Cerebellar nuclear complex (tissue), 1 donor: ENCODE measurements at regions not wholly inside any gene's neighbourhood (a gene's known extent, or its start where the extent isn't known, plus 50 kb on each side); places are given as distances from the start of the nearest gene placed in this dataset.
"Not testable (repeated sequence)": the region's sequence is repeated elsewhere in the genome, so short reads cannot be mapped to it uniquely, and the experiment has no call there.

ENCODE experiments used
- DNase-seq, 2 experiments: peaks; one replicate each; lab custom pipeline; 2025; lab: John Stamatoyannopoulos, UW

DNA sequence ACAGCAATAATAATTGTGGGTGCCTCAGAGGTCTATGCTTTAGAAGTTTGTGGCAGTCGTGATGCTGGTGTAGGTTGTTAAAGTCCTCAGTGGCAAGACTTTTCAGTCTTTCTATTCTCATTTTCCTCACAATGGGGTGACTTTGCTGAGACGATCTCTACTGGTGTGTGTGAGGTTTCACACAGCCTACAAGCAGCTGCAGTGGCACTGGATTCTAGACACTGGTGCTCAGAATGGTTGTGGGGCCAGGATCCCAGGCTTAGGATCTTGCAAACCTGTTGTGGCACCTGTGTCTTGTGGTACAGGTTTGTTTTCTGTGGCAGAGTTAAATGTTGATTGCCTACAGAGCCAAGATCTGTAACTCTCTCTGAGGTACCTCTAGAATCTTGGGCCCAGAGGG, 581.2 kb downstream of the PTPRC start:
- DNase-seq = no peak

DNA sequence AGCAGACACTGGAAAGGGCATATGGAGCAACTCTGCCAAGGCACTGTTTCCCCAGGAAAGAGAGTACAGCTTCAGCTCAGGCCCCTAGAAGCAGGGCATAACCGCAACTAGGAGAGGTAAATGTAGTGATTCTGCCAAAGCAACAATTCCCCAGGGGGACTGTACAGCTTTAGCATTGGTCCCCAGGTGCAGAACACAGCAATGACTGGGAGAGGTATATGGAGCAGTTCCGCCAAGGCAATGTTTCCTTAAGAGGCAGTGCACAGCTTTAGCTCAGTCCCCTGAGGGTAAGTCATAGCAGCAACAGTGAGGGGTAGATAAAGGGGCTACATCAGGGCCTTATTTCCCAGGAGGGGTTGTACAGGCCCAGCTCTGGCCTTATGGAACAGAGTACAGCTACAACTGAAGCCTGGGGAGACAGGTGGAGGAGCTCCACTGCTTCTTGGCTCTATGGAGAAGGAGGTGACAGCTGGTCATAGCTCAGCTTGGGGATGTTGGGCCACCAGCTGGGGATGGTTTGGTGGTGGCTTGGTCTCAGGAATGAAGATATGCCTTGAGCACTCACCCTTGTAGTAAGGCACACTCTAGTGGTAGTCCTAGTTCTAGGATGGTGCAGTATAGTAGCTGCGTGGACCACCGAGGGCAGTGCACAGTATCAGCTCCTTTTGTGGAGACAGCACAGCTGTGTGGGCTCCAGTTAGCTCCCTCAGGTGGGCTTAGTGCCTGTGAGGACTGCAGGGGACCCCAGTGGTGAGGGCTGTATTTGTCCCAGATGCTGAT, 582.7 kb downstream of the PTPRC start:
- DNase-seq = no peak

DNA sequence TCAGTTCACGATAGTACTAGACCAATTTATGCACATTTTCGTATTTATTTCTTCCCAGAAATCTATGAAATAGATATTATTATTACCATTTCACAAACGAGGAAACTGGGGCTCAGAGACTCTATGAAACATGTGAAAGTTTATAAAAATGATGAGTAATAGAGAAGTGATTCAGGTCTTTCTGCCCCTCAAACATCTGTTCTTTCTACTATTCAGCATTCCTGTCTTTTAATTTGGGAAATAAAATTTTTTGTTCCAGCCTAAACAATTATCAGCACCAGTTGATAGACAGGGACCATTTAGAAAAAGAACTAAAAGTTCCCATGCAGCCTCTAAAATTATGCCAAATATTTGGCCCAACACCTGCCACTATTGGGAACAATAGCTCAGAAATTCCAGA, 585.1 kb downstream of the PTPRC start:
- no peak for DNase-seq

DNA sequence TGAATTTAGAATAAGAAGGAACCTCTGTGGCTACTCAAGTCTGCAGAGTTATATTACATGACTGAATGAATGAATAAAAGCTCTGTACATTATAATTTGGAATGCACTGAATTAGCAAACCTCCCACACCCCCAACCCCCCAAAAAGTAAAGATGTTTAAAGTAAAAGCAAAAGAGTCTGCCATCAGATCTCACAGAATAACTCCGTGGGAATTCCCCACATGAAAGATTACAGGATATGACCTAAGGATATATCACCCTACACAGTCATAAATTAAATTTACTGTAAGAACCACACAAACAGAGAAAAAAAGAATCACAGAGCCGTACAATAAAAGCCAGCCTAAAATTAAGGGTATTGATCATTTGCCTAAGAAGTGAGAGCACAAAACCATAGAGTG, 587.3 kb downstream of the PTPRC start:
- DNase-seq = no peak

DNA sequence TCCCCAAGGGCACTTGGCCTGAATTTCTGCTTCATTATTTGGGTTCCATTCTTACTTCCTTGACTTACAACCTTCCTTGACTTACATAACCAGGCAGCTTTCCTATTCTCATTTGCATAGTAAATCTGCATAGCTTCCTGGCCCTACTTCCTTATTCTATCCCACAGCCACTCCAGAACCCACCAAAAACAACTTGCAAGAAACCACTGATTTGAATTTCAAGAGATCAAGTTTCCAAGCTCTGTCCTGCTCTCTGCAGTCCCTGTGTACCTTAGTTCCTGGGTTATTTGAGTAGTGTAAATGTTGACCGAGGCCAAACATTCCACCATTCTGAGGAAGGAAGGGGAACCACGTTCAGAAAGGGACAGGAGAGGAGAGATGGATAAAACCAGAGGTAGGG, 603.3 kb downstream of the PTPRC start:
- DNase-seq = no peak

DNA sequence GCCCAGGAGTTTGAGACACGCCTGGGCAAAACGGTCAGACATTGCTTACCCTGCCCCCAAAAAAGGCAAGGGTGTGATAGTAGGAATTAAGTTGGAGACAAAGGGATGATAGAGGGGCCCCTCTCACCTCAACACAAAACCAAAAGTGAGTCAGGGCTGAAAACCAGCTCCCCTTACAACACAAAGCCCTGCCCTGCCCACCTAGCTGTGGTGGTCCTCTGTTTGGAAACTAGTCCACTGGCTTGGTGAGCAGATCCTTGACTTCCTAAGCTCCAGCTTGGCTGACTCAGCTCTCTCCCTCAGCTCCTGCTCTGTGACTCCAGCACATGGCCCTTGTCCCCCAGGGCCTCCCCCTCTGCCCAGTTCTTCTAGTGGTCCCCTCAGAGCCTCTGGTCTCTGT, 603.8 kb downstream of the PTPRC start:
- no peak for DNase-seq

DNA sequence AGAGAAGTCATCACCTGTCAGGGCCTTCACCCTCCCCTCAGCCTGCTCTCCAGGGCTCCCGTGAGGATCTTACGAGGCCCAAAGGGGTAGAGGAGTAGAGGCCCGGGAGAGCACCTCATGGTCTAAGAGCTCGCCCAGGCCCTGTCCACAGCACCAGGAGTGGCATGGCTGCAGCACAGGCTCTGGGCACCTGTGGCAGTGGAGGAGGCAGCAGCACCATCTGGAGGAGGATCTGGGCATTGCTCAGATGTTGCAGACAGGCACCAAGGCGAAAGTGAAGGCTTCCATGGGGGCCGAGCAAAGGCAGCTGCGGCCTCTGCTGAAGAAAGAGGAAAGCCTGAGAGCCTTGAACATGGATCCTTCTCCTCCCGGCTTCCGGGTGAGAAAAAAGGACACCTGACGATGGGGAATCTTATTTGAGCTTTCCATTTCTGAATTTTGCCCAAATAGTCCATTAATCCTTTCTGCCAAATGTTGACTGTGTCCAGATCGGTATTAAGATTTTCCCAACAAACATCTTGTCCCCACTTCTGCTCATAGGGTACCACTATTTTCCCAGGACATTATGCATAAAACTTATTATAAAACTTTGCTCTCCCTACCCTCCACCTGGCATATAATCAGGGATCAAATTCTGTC, 604.7 kb downstream of the PTPRC start:
- DNase-seq = no peak

DNA sequence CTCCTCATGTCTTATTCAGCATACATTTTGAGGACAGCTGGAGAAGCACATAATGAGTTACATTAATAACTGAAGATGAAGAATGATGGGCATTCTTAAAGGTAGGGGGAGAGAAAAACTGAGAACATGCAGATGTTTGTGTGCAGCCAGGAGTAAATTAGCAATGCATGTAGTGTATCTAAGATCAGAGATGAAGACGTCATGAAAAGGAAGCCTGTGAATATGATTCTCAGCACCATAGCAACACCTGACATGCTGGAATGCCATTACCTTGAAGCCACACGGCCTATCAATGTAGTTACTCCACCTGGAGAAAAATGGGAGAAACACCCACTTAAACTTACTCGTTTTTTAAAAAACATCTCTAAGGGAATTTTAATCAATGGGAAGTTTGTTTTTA, 607.1 kb downstream of the PTPRC start:
- no peak for DNase-seq

DNA sequence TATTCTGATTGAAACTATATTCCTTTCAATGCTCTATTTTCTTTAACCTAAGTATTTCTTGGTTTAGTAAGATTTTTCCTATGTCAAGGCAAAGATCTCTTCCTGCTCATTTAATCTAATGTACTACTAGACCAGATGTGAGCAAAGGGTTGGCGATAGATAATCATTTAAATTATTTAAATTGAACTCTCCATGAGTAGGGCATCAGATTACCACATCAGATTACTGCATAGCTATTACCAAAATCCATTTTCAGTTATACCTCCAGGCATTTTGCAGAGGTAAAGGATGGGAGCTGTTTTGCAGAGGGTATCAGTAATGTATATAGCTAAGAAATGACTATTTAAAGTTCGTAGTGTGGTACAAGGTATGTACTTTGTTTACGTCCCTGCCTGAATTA, 607.9 kb downstream of the PTPRC start:
- no peak for DNase-seq

DNA sequence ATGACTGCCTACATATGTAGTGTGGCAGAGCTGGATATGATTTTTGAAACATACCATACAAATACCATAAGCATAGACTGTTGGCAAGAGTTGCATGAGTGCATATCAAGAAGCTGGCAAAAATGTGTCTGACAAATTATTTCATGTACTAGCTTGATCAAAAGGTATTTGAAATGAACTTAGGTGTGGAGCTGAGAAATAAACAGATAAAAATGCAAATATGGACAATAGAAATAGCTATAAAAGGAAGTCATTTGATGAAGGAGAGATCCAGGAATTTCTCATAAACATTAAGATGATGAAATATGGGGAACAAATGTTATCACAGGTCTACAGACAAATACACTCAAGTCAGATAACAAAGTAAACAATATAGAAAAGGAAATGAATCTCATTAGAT, 609.1 kb downstream of the PTPRC start:
- no peak for DNase-seq

DNA sequence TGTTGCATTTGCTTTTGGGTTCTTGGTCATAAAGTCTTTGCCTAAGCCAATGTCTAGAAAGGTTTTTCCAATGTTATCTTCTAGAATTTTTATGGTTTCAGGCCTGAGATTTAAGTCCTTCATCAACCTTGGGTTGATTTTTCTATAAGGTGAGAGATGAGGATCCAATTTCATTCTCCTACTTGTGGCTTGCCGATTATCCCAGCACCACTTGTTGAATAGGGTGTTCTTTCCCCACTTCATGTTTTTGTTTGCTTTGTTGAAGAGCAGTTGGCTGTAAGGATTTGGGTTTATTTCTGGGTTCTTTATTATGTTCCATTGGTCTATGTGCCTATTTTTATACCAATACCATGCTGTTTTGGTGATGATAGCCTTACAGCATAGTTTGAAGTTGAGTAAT, 615.2 kb downstream of the PTPRC start:
- DNase-seq = not testable (repeated sequence)

DNA sequence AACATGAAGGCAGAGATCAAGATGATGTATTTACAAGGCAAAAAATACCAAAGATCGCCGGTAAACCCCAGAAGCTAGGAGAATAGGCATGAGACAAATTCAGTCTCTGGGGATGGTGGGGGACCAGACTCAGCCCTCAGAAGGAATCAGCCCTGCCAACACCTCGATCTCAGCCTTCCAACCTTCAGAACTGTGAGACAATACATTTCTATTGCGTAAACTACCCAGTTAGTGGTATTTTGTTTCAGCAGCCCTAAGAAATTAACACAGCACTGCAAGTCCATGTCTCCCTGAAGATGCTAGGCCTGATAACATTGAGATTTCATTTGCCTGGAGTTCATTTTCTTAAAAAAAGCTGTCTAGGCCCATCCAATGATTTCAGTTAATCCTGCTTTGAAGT, 622.5 kb downstream of the PTPRC start:
- DNase-seq = no peak

DNA sequence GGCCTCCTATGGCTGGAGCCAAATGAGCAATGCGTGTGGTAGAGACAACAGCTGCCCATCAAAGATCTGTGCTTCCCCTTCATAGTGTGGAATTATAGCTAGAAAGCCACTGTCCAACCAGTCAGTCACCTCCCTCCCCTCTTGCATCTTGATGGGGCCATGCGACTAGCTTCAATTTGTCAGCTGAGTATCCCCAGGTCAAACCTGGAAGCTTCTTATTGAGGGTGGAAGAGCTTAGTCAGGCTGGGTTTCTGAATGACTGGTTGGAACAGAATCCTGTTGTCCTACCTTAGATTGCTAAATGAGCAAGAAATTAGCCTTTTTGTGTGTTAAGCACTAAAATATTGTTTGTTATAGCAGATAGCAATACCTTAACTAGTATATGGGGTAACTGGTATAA, 625.4 kb downstream of the PTPRC start:
- DNase-seq = no peak

DNA sequence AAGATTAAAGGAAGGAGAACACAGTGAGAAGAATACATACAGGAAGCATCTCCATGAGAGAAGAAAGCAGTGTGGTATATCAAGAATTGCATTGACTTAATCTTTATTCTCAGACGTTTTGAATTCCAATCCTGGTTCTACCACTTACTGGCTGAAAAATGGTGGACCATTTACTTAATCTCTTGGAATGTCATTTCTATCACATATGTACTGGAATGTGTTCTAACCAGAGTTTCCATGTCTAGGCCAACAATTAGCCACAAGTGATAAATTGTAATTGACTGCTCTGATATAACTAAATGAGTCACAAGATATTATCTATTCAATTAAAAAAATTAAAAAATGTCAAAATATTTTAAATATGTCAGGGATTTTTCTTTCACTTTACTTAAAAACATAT, 626.1 kb downstream of the PTPRC start:
- DNase-seq = no peak

DNA sequence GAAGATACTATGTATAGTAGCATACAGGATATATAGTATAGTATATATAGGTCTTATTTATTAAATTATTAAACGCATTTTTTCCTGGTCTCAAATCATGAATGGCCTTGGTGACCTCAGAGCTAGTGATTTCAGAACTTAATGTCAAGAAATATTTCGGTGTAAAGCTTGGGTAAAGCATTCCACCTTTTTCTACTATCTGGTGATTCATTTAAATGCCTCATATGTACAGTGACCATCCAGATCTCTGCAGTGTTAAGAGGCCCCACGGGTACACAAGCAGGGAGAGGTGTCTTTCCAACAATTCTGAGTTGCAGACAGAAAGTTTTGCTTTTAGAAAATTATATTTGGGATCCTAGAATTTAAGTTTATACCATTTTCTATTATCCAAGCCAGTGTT, 626.5 kb downstream of the PTPRC start:
- DNase-seq = no peak

DNA sequence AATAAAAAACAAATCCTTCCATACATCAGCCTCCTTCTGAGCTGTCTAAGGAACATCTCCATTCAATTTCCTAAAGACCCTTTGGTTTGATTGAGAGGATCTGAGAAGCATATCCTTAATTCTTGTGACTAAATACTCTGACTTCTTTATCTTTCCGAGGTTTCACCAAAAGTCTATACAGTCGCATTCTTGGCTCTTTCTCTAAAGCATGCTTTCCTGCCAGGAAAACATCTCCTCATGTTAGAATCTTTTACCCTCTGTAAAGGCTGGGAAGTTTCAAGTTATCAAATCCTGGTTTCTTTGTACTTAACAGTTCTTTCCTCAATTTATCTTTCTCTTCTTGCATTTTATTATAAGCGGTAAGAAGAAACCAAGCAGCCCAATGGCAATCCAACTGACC, 630.4 kb downstream of the PTPRC start:
- no peak for DNase-seq

DNA sequence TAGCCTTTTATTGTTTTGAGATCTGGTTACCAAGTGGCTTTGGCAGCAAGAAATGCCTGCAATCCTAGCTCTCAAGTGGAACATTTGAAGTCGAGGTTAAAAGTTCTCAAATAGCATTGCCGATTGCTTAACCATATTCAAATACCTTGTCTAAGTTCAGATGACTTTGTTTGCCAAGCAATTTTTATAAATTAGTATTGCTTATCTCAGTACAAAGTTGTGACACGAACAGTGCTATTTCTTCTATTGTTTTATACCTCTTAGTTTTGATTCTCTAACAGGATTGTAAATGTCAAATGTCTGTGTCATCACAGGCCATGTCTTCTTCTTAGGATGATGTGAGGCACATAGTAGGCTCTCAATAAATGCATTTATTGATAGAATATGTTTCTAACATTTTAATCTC, 633.3 kb downstream of the PTPRC start:
- DNase-seq = no peak

DNA sequence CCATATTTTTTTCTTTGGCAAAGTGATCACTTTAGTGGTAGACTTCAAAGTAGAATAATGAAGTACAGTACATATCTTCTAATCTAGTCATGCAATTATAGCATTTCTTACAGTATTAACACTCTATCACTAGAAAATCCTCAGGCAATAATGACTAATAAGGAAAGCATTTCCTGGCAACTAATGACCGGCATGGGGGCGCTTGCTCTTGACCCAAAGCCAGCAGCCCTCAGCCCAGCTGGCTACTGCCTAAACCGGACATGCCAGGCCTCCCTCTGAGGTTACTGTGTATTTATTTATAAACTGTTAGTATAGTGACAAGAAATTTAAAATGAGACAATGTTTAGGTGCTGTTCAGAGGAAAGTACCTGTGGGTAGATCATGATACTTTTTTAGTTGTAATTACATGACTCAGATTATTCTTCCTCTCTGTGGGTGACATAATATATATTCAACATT, 633.8 kb downstream of the PTPRC start:
- DNase-seq = peak in 1 of 2 experiments; percentile 1

DNA sequence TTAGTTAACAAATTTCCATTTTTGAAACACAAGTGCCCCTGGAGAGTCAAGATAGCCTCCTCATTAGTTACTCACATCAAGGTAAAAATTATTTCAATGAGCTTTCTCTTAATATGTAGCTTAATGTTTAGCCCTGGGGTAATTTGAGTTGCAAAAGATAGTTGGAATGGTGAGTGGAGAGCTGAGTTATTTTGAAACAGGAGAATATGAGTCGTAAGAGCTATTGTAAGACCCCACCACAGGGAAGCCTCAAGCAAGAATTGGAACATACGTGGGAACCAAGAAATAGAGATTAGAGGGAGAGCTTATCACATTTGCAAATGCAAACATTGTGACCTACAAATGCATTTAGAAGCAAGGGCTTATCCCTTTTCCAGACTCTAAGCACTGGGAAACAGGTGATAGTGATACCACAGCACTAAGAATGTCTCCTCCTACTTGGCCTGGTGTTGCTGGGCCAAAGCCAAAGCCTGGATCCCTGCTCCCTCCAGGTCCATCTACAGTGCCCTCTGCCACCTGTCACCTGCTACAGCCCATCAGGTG, 635.1 kb downstream of the PTPRC start:
- peak; percentile 57 to 79 for DNase-seq

DNA sequence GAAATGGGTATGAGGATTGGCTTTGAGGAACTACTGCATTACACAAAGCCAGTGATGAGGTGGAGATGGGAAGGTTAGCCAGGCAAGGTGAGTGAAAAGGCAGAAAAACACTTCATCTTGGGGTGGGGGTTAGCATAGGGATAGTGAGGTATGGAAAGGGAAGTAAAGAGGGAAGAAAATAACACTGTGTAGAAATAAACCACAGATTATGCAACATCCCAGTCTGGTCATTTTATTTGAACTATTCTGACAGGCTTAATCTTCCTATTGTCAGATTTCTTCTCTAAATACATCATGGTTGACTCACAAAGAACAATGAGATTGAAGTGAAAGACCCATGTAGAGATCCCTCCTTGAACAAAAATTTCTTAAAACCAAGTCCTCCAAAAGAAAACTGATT, 640.2 kb downstream of the PTPRC start:
- no peak for DNase-seq

DNA sequence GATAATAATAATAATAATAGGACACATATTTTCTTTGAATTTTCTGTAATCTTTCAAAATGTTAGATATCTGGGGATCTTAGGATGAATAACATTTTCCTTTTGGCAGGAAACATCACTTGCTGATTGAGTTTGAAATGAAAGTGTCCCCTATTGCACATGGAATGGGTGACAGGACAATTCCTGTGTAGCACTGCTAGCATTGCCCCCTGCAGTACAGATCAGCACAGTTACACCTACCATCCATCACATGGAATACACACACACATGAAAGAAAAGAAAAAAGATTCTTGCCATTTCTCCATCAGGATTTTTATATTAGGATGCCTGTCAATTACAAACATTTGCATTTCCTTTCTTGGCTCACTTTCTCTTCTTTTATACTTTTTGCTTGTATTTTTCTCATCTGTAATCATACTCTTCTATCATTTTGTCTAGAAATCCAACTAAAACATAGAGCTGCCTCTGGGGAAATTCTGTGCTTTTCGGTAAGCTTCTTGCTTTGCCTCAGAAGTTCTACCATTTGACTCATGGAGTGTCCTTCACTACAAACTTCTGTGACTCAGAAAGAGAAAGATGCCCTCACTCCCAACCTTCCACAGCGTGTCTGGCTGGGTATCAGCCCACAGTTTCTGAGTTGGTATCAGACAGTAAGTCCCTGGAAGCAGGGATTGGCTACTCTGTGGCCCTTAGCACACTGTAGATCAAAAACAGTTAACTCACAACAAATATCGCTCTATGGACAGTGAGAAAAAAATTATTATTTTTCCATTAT, 641.2 kb downstream of the PTPRC start:
- DNase-seq = no peak

DNA sequence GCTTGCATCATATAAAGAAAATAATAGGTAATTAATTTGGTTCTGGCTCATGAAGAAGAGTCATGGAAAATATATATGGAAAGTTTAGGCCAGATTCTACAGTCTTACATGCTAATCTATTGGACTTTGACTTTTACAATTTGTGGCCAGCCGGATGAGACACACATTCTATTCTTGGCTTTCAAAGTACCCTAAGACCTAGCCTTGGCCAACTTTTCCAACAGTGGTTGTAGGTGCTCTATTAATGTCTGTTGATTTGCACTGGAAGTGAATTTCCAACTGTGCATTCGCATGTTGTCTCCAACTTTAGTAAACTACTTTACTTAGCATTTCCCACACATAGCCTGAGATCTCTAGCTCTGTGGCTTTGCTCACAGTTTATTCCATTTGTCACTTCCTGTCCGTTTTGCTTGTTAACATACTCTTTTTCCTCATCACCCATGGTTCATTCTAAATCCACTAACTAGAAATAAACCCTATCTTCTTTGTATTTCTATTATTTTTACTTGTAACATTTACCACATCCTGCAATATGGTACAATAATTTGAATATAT, 644.0 kb downstream of the PTPRC start:
- no peak for DNase-seq
